Activated CD8-positive, alpha-beta memory T cell treated with anti-CD3 and anti-CD28 coated beads, Interleukin-2, amount 10 ng/mL, durations not matched to agents 7 days and 5 days (primary cell): ENCODE measurements at regions not wholly inside any gene's neighbourhood (a gene's known extent, or its start where the extent isn't known, plus 50 kb on each side); places are given as distances from the start of the nearest gene placed in this dataset.

Experiments used
- ATAC-seq: fragments of 150-1000 bp; cut with Tn5 transposase; one replicate; pipeline ENCODE4 v1.10.0; 2021; ENCODE audit warnings: moderate library complexity
- CTCF ChIA-PET: fragments of 350-600 bp; sonication (Branson Sonifier 250); formaldehyde crosslinking; loops from one replicate; lab custom pipeline; 2021; ENCODE audit warnings: antibody characterized with exemption; lab: Charles Lee
- DNase-seq: peaks from one replicate; pipeline ENCODE4 v3.0.0-alpha.2; 2020
- H3K27ac Mint-ChIP-seq: one replicate; pipeline ENCODE4 v1.8.0; 2021; ENCODE audit warnings: mild to moderate bottlenecking, mixed read lengths
- H3K27me3 Mint-ChIP-seq: one replicate; pipeline ENCODE4 v1.8.0; 2021; ENCODE audit warnings: mixed read lengths
- H3K36me3 Mint-ChIP-seq: one replicate; pipeline ENCODE4 v1.8.0; 2021; ENCODE audit warnings: mild to moderate bottlenecking, mixed read lengths
- H3K4me1 Mint-ChIP-seq: one replicate; pipeline ENCODE4 v1.8.0; 2021; ENCODE audit warnings: mixed read lengths
- H3K4me3 Mint-ChIP-seq: one replicate; pipeline ENCODE4 v1.8.0; 2021; ENCODE audit warnings: mild to moderate bottlenecking, moderate library complexity, mixed read lengths
- H3K9me3 Mint-ChIP-seq: one replicate; pipeline ENCODE4 v1.8.0; 2022; ENCODE audit warnings: low read depth, mixed read lengths

DNA sequence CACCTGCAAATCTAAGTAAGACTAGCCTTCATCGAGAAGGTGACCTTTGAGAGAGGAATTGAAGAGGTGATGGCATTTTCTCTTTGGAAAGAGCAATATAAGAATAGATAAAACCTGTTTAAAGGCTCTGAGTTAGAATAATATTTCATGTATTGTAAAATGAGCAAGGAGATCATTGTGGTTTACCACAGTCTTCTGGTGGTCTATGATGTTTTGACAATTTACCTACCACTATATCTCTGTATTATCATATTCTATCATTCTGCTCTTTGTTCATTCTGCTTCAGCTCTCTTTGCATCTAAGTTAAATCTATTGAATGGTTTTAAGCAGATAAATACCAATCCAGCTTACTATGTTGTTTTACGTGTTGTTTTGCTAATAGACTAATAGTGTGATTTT lies 982.3 kb downstream of the SI start:
- Mint-ChIP-seq H3K4me3 (no peak overlapping the region), H3K27me3 (no peaks in the 10 kb centered on the region), H3K27ac (no peak overlapping the region), H3K4me1 (no peaks in the 10 kb centered on the region), H3K36me3 (no peaks in the 10 kb centered on the region), H3K9me3 (peaks cover 2% of the 10 kb centered on the region)
- ATAC-seq, result no peak
- CTCF ChIA-PET, result no interaction called here
- DNase-seq, result no peak

DNA sequence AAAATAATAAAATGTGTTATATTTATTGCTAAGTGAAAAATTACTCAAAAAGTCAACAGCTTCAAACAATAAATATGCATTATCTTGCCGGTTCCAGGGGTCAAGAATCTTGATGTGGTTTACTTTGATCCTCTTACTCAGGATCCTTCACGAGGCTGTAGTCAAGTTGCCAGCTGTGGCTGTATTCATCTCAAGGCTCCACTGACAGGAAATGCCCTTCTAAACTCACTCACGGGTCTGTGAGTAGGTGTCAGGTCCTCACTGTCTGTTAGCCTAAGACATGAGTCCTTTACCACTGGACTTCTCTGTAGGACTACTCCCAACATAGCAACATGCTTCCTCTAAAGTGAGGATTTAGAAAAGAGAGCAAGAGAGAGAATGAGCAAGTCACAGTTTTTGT lies 983.0 kb downstream of the SI start:
- Mint-ChIP-seq H3K27ac (no peak overlapping the region), H3K27me3 (no peaks in the 10 kb centered on the region), H3K36me3 (no peaks in the 10 kb centered on the region), H3K9me3 (peaks cover 2% of the 10 kb centered on the region), H3K4me1 (no peaks in the 10 kb centered on the region), H3K4me3 (no peak overlapping the region)
- ATAC-seq (no peak), DNase-seq (no peak)
- CTCF ChIA-PET, result no interaction called here

DNA sequence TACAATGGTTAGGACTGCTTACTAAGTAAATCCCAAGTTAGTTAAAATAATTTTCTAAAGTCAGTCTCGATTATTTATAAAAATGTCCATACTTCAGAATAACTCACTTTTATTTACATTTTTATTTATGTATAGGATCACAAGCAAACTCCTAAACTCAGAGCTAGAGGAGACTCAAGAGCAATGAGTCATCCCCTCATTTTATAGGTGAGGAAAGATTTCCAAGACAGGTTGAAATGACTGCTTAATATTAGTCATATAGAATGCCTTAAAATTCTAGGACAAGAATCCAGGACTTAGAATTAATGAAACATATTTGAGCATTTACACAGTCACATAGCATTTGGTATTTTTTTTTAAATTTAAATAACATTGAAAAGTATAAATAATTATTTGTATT lies 983.8 kb downstream of the SI start:
- no peak overlapping the region for H3K27ac Mint-ChIP-seq

DNA sequence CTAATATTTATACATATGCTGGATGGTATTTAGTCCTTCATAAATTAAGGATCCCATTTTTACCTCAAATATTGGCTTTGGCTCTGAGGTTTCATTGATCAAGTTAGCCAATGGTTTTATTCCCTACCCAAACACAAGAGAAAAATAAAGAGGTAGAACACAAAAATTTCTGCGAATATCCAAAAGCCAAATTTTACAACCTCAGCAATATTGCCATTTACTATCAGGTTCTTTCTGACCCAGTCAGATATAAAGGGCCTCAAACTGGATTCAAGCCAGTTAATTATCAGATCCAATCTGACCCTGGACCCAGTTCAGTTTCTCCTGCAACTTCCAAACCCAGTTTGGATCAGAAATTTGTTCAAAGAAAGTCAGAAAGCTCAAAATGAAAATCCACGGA lies 998.1 kb downstream of the SI start:
- Mint-ChIP-seq H3K4me1 (no peaks in the 10 kb centered on the region), H3K36me3 (no peaks in the 10 kb centered on the region), H3K9me3 (peaks cover 4% of the 10 kb centered on the region), H3K4me3 (no peak overlapping the region), H3K27me3 (no peaks in the 10 kb centered on the region), H3K27ac (no peak overlapping the region)
- DNase-seq (no peak), ATAC-seq (no peak)
- CTCF ChIA-PET, result no interaction called here

More for the DNA sequence above, 983.8 kb downstream of the SI start:
- ATAC-seq (no peak), DNase-seq (no peak)
- H3K27me3 Mint-ChIP-seq, result no peaks in the 10 kb centered on the region
- no peak overlapping the region for H3K4me3 Mint-ChIP-seq
- no peaks in the 10 kb centered on the region for H3K4me1 Mint-ChIP-seq
- H3K36me3 Mint-ChIP-seq, result no peaks in the 10 kb centered on the region
- CTCF ChIA-PET, result no interaction called here
- H3K9me3 Mint-ChIP-seq, result no peaks in the 10 kb centered on the region

DNA sequence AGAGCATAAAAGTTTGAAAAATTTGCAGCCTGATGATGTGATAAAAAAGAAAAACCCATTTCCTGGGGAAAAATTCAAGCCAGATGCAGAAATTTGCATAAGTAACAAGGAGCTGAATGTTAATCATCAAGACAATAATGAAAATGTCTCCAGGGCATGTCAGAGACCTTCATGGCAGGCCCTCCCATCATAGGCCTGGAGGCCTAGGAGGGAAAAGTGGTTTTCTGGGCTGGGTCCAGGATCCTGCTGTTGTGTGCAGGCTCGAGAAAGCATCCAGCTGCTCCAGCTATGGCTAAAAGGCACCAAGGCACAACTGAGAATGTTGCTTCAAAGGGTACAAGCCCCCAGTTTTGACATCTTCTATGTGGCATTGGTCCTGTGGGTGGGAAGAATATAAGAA lies 1014.0 kb downstream of the SI start:
- H3K27me3 Mint-ChIP-seq, result no peaks in the 10 kb centered on the region
- H3K4me3 Mint-ChIP-seq, result no peak overlapping the region
- H3K9me3 Mint-ChIP-seq, result peaks cover 2% of the 10 kb centered on the region
- H3K4me1 Mint-ChIP-seq, result no peaks in the 10 kb centered on the region
- H3K27ac Mint-ChIP-seq, result no peak overlapping the region
- CTCF ChIA-PET, result no interaction called here
- no peak for ATAC-seq
- DNase-seq, result no peak
- no peaks in the 10 kb centered on the region for H3K36me3 Mint-ChIP-seq

DNA sequence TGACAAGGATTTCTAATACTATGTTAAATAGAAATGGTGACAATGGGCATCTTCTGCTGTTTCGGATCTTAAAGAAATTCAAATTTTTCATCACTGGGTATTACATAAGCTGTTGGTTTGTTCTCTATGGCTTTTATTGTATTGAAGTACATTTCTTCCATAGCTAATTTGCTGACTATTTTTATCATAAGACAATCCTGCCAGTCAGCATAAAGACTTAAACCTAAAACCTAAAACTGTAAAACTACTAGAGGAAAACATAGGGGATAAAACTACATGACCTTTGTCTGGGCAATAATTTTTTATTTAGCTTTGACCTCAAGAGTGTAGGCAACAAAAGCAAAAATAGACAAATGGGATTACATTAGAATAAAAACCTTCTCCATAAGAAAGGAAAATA lies 1017.4 kb downstream of the SI start:
- Mint-ChIP-seq H3K36me3 (no peaks in the 10 kb centered on the region), H3K27ac (no peak overlapping the region), H3K4me1 (no peaks in the 10 kb centered on the region), H3K4me3 (no peak overlapping the region), H3K27me3 (no peaks in the 10 kb centered on the region), H3K9me3 (peaks cover 2% of the 10 kb centered on the region)
- CTCF ChIA-PET, result no interaction called here
- DNase-seq, result no peak
- ATAC-seq, result no peak

DNA sequence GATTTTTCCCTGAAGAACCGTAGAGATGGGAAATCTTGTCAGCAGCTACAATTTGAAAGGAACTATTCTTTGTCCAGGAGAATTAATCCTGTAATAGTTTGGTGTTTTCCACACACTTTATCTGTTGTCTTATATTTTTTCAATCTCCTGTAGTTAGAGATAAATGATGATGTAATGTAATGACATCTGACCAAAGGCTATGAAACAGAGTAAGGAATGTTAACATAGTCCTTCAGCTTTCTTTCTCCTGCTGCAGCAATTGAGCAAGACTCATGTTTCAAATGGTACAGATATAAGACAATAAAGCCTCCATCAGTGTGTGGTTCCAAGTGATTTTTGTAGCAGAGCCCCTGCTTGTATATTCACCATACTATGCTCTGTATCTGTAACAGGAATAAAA lies 1028.4 kb downstream of the SI start:
- ATAC-seq, result no peak
- Mint-ChIP-seq H3K4me1 (no peaks in the 10 kb centered on the region), H3K4me3 (no peak overlapping the region), H3K36me3 (no peaks in the 10 kb centered on the region), H3K27me3 (no peaks in the 10 kb centered on the region), H3K9me3 (peaks cover 5% of the 10 kb centered on the region), H3K27ac (no peak overlapping the region)
- CTCF ChIA-PET, result no interaction called here
- no peak for DNase-seq

DNA sequence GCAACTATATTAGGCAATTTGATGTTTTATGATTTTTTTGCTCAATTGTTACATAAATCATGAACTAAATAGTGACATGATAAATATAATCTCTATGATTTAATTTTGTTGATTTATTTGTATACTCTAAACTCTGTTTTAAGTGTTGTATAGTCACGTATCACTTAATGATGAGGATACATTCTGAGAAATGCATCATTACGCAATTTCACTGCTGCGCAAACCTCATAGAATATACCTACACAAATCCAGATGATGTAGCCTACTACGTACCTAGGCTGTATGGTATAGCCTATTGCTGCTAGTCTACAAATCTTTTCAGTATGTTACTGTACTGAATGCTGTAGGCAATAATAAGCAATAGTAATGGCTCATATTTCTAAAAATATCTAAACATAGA lies 1029.8 kb downstream of the SI start:
- CTCF ChIA-PET, result no interaction called here
- Mint-ChIP-seq H3K9me3 (peaks cover 7% of the 10 kb centered on the region), H3K27ac (no peak overlapping the region), H3K4me3 (no peak overlapping the region), H3K36me3 (no peaks in the 10 kb centered on the region), H3K27me3 (no peaks in the 10 kb centered on the region), H3K4me1 (no peaks in the 10 kb centered on the region)
- DNase-seq, result no peak
- ATAC-seq, result no peak

DNA sequence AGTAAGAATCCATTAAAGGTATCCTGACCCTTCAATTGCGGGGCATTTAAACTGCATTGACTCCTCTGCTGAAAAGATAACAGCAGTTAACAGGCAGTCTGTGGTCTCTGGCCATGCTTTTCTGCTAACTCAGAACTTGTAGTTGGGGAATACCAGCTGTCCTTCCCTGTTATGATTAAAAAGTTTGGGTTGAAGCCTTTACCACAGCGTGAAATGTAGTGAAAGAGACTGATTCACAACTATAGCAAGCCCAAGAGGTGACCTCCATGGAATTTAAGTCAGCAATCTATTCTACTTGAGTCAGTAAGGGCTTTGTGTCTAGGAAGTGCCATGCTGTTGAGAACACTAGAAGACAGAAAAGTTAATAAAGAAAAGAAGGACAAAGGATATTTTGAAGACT lies 1037.3 kb downstream of the SI start:
- H3K4me3 Mint-ChIP-seq, result no peak overlapping the region
- peaks cover 5% of the 10 kb centered on the region for H3K9me3 Mint-ChIP-seq
- CTCF ChIA-PET, result no interaction called here
- no peaks in the 10 kb centered on the region for H3K36me3 Mint-ChIP-seq
- no peak for DNase-seq
- H3K27me3 Mint-ChIP-seq, result no peaks in the 10 kb centered on the region
- H3K27ac Mint-ChIP-seq, result no peak overlapping the region
- no peaks in the 10 kb centered on the region for H3K4me1 Mint-ChIP-seq
- no peak for ATAC-seq

DNA sequence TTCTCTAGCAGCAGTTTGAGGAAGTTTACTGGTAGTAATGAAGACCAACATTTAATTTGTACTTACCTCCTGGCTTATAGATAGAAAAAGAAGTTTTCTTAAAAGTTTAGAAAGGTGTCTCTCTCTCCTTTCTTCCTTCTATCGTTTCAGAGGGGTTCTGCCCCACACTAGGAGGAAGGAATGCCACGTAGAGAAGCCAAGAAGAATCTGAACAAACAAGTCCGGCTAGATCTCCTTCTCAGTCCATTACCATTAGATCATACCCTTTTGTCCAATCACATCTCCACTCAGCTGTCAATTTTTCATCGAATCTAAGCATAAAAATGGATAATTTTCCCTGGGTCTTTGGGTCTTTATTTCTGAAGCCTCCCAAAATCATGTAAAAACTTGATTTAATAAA lies 1048.1 kb downstream of the SI start:
- CTCF ChIA-PET, result no interaction called here

DNA sequence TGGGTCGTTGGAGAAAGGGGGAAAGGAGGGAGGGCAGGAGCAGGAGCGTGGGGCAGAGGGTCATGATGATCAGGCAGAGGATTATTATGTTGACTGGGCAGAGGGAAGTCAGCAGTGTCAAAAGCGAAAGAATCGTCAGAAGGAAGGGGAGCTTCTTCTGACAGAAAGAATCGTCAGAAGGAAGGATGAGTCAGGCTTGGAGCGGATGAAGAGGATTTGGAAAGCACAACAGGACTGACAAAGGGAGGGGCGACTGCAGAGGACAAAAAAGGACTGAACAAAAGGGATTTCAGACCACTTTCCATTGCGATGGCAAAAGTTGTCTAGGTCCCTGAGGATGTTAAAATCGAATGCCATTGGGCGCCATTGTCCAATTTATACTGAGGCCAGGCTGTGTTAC lies 1053.5 kb downstream of the SI start:
- Mint-ChIP-seq H3K4me3 (no peak overlapping the region), H3K36me3 (no peaks in the 10 kb centered on the region), H3K27ac (no peak overlapping the region), H3K4me1 (no peaks in the 10 kb centered on the region), H3K27me3 (no peaks in the 10 kb centered on the region), H3K9me3 (peaks cover 12% of the 10 kb centered on the region)
- ATAC-seq, result no peak
- DNase-seq, result no peak
- CTCF ChIA-PET, result no interaction called here

More for the DNA sequence above, 1048.1 kb downstream of the SI start:
- no peak for ATAC-seq
- Mint-ChIP-seq H3K27me3 (no peaks in the 10 kb centered on the region), H3K36me3 (no peaks in the 10 kb centered on the region), H3K9me3 (peaks cover 11% of the 10 kb centered on the region), H3K4me3 (no peak overlapping the region), H3K27ac (no peak overlapping the region), H3K4me1 (no peaks in the 10 kb centered on the region)
- no peak for DNase-seq

DNA sequence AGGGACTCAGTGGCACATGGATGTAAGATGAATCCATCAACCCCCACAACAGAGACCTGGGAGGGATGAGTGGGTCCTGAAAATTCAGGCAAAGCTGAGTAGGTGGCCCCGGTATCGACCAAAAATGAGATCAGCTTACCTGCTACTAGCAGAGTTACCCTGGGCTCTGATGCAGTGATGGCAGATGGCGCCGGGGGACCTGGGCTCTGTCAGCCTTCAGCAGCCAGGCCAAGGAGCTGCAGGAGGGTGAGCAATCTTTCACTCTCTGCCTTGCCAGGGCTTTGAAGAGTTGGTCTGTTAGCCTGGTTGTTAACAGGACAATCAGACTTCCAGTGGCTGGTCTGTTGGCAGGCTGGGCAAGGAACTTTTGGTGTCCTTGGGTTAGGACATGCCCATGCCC lies 1054.8 kb downstream of the SI start:
- no peaks in the 10 kb centered on the region for H3K27me3 Mint-ChIP-seq
- H3K4me3 Mint-ChIP-seq, result no peak overlapping the region
- no peaks in the 10 kb centered on the region for H3K36me3 Mint-ChIP-seq
- no peak for DNase-seq
- H3K9me3 Mint-ChIP-seq, result peaks cover 9% of the 10 kb centered on the region
- CTCF ChIA-PET, result no interaction called here
- H3K4me1 Mint-ChIP-seq, result no peaks in the 10 kb centered on the region
- H3K27ac Mint-ChIP-seq, result no peak overlapping the region
- ATAC-seq, result no peak

DNA sequence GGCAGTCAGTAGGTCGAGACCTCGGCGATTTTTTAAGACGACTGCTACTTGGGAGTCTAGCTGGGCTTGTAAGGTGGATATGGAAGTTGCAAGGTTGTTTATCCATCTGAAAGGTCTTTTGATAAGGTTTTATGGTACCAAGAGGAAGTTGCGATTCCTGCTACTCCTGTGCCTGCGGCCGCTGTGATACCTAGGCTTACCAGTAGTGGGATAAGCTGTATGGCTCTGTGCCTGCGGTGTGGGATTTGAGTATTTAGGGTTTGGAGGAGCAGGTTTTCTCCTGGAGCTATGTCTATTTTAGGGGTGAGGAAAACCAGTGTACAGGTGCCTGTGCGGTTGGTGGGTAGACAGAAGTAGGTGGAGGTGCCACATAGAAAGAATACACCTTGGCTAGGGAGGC lies 1059.8 kb downstream of the SI start:
- CTCF ChIA-PET, result no interaction called here
- Mint-ChIP-seq H3K27me3 (no peaks in the 10 kb centered on the region), H3K9me3 (no peaks in the 10 kb centered on the region), H3K4me1 (no peaks in the 10 kb centered on the region), H3K4me3 (no peak overlapping the region), H3K36me3 (no peaks in the 10 kb centered on the region), H3K27ac (no peak overlapping the region)
- ATAC-seq (no peak), DNase-seq (no peak)

DNA sequence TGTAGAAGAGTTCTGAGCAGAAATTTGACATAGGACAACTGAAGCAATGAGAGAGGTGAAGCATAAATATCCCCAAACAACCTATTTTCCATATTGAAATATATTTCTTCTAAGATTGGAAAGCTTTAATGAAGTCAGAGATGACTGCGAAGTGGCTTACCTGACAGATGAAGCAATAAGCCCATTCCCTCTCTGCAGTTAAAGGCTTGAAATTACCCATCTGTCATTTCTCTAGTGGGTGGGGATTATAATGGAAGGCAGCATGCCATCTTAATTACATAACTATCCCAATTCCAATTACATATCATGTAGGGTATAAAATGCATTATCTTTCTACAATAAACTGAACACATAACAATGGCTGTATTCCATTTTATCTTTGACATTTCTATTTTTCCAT lies 1070.5 kb downstream of the SI start:
- Mint-ChIP-seq H3K9me3 (peaks cover 2% of the 10 kb centered on the region), H3K27ac (no peak overlapping the region), H3K36me3 (no peaks in the 10 kb centered on the region), H3K27me3 (no peaks in the 10 kb centered on the region), H3K4me1 (no peaks in the 10 kb centered on the region), H3K4me3 (no peak overlapping the region)
- no peak for ATAC-seq
- DNase-seq, result no peak
- CTCF ChIA-PET, result no interaction called here

DNA sequence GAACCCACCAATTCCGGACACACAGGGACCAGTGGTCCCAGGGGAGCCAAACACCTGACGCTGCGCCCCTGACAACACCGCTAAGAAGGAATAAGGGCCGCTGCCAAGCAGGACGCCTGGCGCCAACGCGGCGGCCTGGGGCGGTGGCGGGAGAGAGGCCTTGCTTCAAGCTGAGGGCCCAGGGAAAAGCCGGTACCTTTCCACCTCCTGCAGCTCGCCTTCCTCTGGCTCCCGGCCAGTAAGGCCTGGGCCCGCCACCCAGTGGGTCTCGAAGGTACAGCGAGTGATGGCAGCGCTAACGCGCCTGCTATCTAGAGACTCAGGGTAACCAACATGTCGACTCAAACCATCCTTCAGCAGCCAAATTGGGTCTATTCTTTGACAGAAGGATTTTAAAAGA lies 1074.1 kb downstream of the SI start:
- CTCF ChIA-PET, result no interaction called here
- peaks cover 4% of the 10 kb centered on the region for H3K9me3 Mint-ChIP-seq
- no peaks in the 10 kb centered on the region for H3K4me1 Mint-ChIP-seq
- no peak overlapping the region for H3K4me3 Mint-ChIP-seq
- no peaks in the 10 kb centered on the region for H3K36me3 Mint-ChIP-seq
- H3K27ac Mint-ChIP-seq, result no peak overlapping the region
- H3K27me3 Mint-ChIP-seq, result no peaks in the 10 kb centered on the region
- ATAC-seq (no peak), DNase-seq (no peak)
